HFFc6 (cell line): ENCODE measurements at regions not wholly inside any gene's neighbourhood (a gene's known extent, or its start where the extent isn't known, plus 50 kb on each side); places are given as distances from the start of the nearest gene placed in this dataset.

ENCODE experiments used
- DNase-seq: peaks from one replicate; pipeline ENCODE4 v3.0.0-alpha.2; 2018
- H3K27ac Mint-ChIP-seq: 2 replicates; pipeline ENCODE4 v1.8.0; 2020; ENCODE audit warnings: mild to moderate bottlenecking, mixed read lengths
- H3K27me3 Mint-ChIP-seq: 2 replicates; pipeline ENCODE4 v1.8.0; 2021; ENCODE audit warnings: mild to moderate bottlenecking, moderate library complexity, mixed read lengths; ENCODE audit not compliant: insufficient read depth
- H3K36me3 Mint-ChIP-seq: 2 replicates; pipeline ENCODE4 v1.8.0; 2021; ENCODE audit warnings: low read depth, mixed read lengths
- H3K4me1 Mint-ChIP-seq: 2 replicates; pipeline ENCODE4 v1.8.0; 2020; ENCODE audit warnings: low read depth, mixed read lengths
- H3K4me3 Mint-ChIP-seq: 2 replicates; pipeline ENCODE4 v1.8.0; 2020; ENCODE audit warnings: mild to moderate bottlenecking, moderate library complexity, mixed read lengths
- H3K9me3 Mint-ChIP-seq: 2 replicates; pipeline ENCODE4 v1.8.0; 2020; ENCODE audit warnings: mild to moderate bottlenecking, mixed read lengths
- CTCF ChIP-seq: fragments of 200-600 bp; sonication (generic); IDR thresholded peaks from 2 replicates; pipeline ENCODE4 v1.5.0; 2021; ENCODE audit warnings: antibody characterized with exemption, mild to moderate bottlenecking

DNA sequence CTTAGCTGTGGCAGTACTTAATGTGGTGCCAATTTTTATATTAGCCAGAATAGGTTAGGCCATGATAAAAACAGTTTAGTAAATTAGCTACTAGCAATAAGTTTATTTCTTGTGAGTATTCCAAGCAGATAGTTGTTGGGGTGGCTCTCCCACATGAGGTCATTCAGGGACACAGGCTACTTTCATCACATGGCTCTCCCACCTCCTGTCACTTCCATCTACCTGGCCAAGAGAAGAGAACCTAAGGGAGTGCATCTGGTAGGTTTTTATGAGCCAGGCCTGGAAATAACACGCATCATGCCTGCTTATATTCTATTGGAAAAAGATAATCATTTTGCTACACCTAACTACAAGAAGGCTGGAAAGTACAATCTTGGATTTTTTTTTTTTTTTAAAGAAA is 161.4 kb upstream of the CCNH start:
- no peak for TF ChIP-seq CTCF
- no peaks in the 10 kb centered on the region for H3K4me1 Mint-ChIP-seq
- no peaks in the 10 kb centered on the region for H3K27me3 Mint-ChIP-seq
- H3K4me3 Mint-ChIP-seq, result no peak overlapping the region
- peaks cover 6% of the 10 kb centered on the region for H3K9me3 Mint-ChIP-seq
- no peak overlapping the region for H3K27ac Mint-ChIP-seq
- no peak for DNase-seq
- H3K36me3 Mint-ChIP-seq, result no peaks in the 10 kb centered on the region

- Mint-ChIP-seq H3K9me3 (peaks cover 12% of the 10 kb centered on the region), H3K27me3 (no peaks in the 10 kb centered on the region), H3K36me3 (no peaks in the 10 kb centered on the region), H3K4me3 (no peak overlapping the region), H3K27ac (no peak overlapping the region), H3K4me1 (no peaks in the 10 kb centered on the region)
- DNase-seq, result no peak
- TF ChIP-seq CTCF, result no peak
Measured at GRCh38 chr5:87572611-87573010, 159.9 kb upstream of the CCNH start.

DNA sequence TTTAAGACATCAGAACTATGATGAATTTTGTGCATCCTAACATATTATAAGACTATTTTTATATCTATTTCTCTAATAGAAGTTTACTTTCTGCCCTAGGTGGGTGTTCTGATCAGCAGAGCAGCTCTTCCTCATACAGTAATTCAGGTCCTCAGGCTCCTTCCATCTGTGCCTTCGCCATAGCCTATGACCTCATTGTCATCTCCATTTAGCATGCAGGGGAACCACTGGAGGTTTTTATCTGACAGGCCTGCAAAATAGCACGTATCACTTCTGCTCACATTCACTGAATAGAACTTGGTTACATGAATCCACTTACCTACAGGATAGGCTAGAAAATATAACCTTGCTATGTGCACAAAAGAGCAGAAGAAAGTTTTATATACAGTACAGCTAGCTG is 159.4 kb upstream of the CCNH start:
- no peak for TF ChIP-seq CTCF
- Mint-ChIP-seq H3K9me3 (peaks cover 15% of the 10 kb centered on the region), H3K4me3 (no peak overlapping the region), H3K36me3 (no peaks in the 10 kb centered on the region), H3K4me1 (no peaks in the 10 kb centered on the region), H3K27ac (no peak overlapping the region), H3K27me3 (no peaks in the 10 kb centered on the region)
- DNase-seq, result no peak

DNA sequence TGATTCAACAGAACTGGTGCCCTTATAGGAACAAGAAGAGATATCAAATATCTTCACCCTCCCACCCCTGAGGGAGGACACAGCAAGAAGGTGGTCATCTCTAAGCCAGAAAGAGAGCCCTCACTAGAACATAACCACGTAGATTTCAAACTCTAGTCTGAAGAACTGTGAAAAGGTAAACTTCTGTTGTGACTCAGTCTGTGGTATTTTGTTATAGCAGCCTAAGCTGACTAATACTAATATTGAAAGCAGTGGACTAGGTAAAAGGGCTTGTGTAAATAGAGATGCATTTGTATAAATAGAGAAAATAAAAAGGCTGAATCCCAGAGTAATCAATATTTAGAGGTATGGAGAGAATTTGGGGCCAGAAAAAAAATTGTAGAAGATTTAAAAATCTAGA is 157.6 kb upstream of the CCNH start:
- no peak for DNase-seq
- TF ChIP-seq CTCF, result no peak
- H3K4me1 Mint-ChIP-seq, result no peaks in the 10 kb centered on the region
- peaks cover 30% of the 10 kb centered on the region for H3K9me3 Mint-ChIP-seq
- H3K36me3 Mint-ChIP-seq, result no peaks in the 10 kb centered on the region
- no peak overlapping the region for H3K4me3 Mint-ChIP-seq
- H3K27ac Mint-ChIP-seq, result no peak overlapping the region
- H3K27me3 Mint-ChIP-seq, result no peaks in the 10 kb centered on the region

GRCh38 chr5:87562068-87562467 is 149.3 kb upstream of the CCNH start:
- no peak overlapping the region for H3K4me3 Mint-ChIP-seq
- H3K27ac Mint-ChIP-seq, result no peak overlapping the region
- H3K36me3 Mint-ChIP-seq, result no peaks in the 10 kb centered on the region
- no peak for TF ChIP-seq CTCF
- DNase-seq, result no peak
- H3K4me1 Mint-ChIP-seq, result no peaks in the 10 kb centered on the region
- no peaks in the 10 kb centered on the region for H3K27me3 Mint-ChIP-seq
- H3K9me3 Mint-ChIP-seq, result peaks cover 38% of the 10 kb centered on the region; the same call in 1 of the 2 replicates

DNA sequence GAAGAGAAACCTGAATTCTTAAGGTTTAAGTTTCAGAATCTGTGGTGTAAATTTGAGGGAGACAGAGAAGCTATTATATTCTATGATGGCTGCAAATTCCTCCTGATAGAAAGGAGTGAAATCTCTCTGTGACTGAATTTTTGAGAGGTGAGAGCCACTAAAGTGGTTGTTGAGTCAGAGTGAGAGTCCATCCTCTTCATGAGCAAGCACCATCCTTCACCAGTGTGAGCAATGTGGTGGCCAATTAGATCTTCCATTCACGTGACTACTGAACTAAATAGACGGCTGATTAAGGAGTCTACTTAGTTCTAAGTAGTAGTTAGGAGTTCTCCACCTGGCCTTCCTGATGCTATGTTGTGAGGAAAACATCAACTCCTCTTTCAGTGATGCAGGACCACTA is 147.8 kb upstream of the CCNH start:
- no peak overlapping the region for H3K4me3 Mint-ChIP-seq
- no peaks in the 10 kb centered on the region for H3K4me1 Mint-ChIP-seq
- peaks cover 25% of the 10 kb centered on the region; the same call in 1 of the 2 replicates for H3K9me3 Mint-ChIP-seq
- no peak for TF ChIP-seq CTCF
- H3K27me3 Mint-ChIP-seq, result no peaks in the 10 kb centered on the region
- no peak for DNase-seq
- H3K36me3 Mint-ChIP-seq, result no peaks in the 10 kb centered on the region
- no peak overlapping the region for H3K27ac Mint-ChIP-seq
